DND-41 (cell line): ENCODE measurements at regions not wholly inside any gene's neighbourhood (a gene's known extent, or its start where the extent isn't known, plus 50 kb on each side); places are given as distances from the start of the nearest gene placed in this dataset.

Experiments
- ATAC-seq: fragments of 200-7000 bp; cut with Tn5 transposase; 3 replicates; pipeline ENCODE4 v1.9.1; 2021; ENCODE audit warnings: low read depth; ENCODE audit not compliant: insufficient read depth
- DNase-seq: peaks from one replicate; pipeline ENCODE4 v3.0.0-alpha.2; 2020
- H2AFZ ChIP-seq: 2 replicates; pipeline ENCODE4 v1.6.0; 2012; ENCODE audit warnings: low read depth, low read length
- H3K27ac ChIP-seq: 2 replicates; pipeline ENCODE4 v1.5.1; 2012; ENCODE audit warnings: low read length, inconsistent platforms
- H3K27me3 ChIP-seq: fragments of 200-600 bp; sonication (generic); 2 replicates; pipeline ENCODE4 v1.6.0; 2012; ENCODE audit warnings: low read length, mild to moderate bottlenecking, inconsistent platforms; ENCODE audit not compliant: insufficient read depth, poor library complexity
- H3K36me3 ChIP-seq: 2 replicates; pipeline ENCODE4 v1.5.1; 2012; ENCODE audit warnings: low read length, inconsistent platforms; ENCODE audit not compliant: insufficient read depth
- H3K4me1 ChIP-seq: 2 replicates; pipeline ENCODE4 v1.5.1; 2012; ENCODE audit warnings: mild to moderate bottlenecking, low read length; ENCODE audit not compliant: insufficient read depth
- H3K4me2 ChIP-seq: 2 replicates; pipeline ENCODE4 v1.6.0; 2012; ENCODE audit warnings: mild to moderate bottlenecking, moderate library complexity, low read length, inconsistent platforms; ENCODE audit not compliant: insufficient read depth
- H3K4me3 ChIP-seq, 2 experiments: fragments of 200-600 bp in 1 of 2; shearing (Covaris generic) in 1 of 2; 2 replicates each; pipeline ENCODE4 v1.5.1; 2012 to 2016; ENCODE audit warnings: inconsistent platforms in 2 of 2, low read length in 2 of 2, mild to moderate bottlenecking in 2 of 2, low read depth in 1 of 2, moderate library complexity in 1 of 2
- H3K79me2 ChIP-seq: 2 replicates; pipeline ENCODE4 v1.6.0; 2012; ENCODE audit warnings: low read length, inconsistent platforms; ENCODE audit not compliant: insufficient read depth
- H3K9ac ChIP-seq: 2 replicates; pipeline ENCODE4 v1.6.0; 2012; ENCODE audit warnings: low read depth, mild to moderate bottlenecking, inconsistent platforms, low read length, moderate library complexity
- H3K9me3 ChIP-seq: 2 replicates; pipeline ENCODE4 v1.5.1; 2012; ENCODE audit warnings: low read length, moderate library complexity, mild to moderate bottlenecking, inconsistent platforms; ENCODE audit not compliant: insufficient read depth, severe bottlenecking
- H4K20me1 ChIP-seq: 2 replicates; pipeline ENCODE4 v1.6.0; 2012; ENCODE audit warnings: low read length; ENCODE audit not compliant: insufficient read depth
- CTCF ChIP-seq: IDR thresholded peaks from 2 replicates; pipeline ENCODE4 v1.5.1; 2012; ENCODE audit warnings: borderline replicate concordance, low read length, moderate library complexity, mild to moderate bottlenecking; ENCODE audit not compliant: poor library complexity, severe bottlenecking; ENCODE audit errors: extremely low read depth
- EZH2 ChIP-seq: IDR thresholded peaks from 3 replicates; pipeline ENCODE4 v1.6.1; 2012; ENCODE audit warnings: borderline replicate concordance, low read depth, mild to moderate bottlenecking, moderate library complexity, low read length, inconsistent platforms; ENCODE audit not compliant: severe bottlenecking

- Histone ChIP-seq H3K27me3 (no peaks in the 10 kb centered on the region), H3K4me1 (no peaks in the 10 kb centered on the region), H3K4me3 (no peak overlapping the region), H3K27ac (no peak overlapping the region), H3K9ac (no peak overlapping the region), H3K36me3 (no peaks in the 10 kb centered on the region), H3K4me2 (no peak overlapping the region), H4K20me1 (no peaks in the 10 kb centered on the region), H2AFZ (no peak overlapping the region), H3K9me3 (peaks cover 5% of the 10 kb centered on the region), H3K79me2 (no peaks in the 10 kb centered on the region)
- TF ChIP-seq EZH2, result no peak
- TF ChIP-seq CTCF, result no peak
- DNase-seq (no peak), ATAC-seq (no peak)
These were observed 85.5 kb upstream of the PGR start for GRCh38 chr11:101215069-101215468.

GRCh38 chr11:101211407-101211975 is 81.9 kb upstream of the PGR start:
- TF ChIP-seq EZH2, result no peak
- no peak for TF ChIP-seq CTCF
- H3K4me3 ChIP-seq, result no peak overlapping the region
- no peak overlapping the region for H2AFZ ChIP-seq
- H3K9ac ChIP-seq, result no peak overlapping the region
- H3K9me3 ChIP-seq, result peaks cover 8% of the 10 kb centered on the region
- H3K79me2 ChIP-seq, result no peaks in the 10 kb centered on the region
- H3K27me3 ChIP-seq, result no peaks in the 10 kb centered on the region
- no peak overlapping the region for H3K4me2 ChIP-seq
- DNase-seq (no peak), ATAC-seq (no peak)
- no peak overlapping the region for H3K27ac ChIP-seq
- no peaks in the 10 kb centered on the region for H3K4me1 ChIP-seq
- no peaks in the 10 kb centered on the region for H4K20me1 ChIP-seq
- no peaks in the 10 kb centered on the region for H3K36me3 ChIP-seq

- Histone ChIP-seq H3K27me3 (no peaks in the 10 kb centered on the region), H3K9me3 (no peaks in the 10 kb centered on the region), H3K4me3 (no peak overlapping the region), H2AFZ (no peak overlapping the region), H3K27ac (no peak overlapping the region), H3K79me2 (no peaks in the 10 kb centered on the region), H4K20me1 (no peaks in the 10 kb centered on the region), H3K36me3 (no peaks in the 10 kb centered on the region), H3K4me1 (no peaks in the 10 kb centered on the region), H3K4me2 (no peak overlapping the region), H3K9ac (no peak overlapping the region)
- DNase-seq (no peak), ATAC-seq (no peak)
- no peak for TF ChIP-seq EZH2
- TF ChIP-seq CTCF, result no peak
These were observed 73.0 kb upstream of the PGR start for GRCh38 chr11:101202614-101203013.

GRCh38 chr11:101199416-101199815 is 69.8 kb upstream of the PGR start:
- Histone ChIP-seq H3K9me3 (no peaks in the 10 kb centered on the region), H3K27me3 (no peaks in the 10 kb centered on the region), H3K9ac (no peak overlapping the region), H3K27ac (no peak overlapping the region), H4K20me1 (no peaks in the 10 kb centered on the region), H3K36me3 (no peaks in the 10 kb centered on the region), H2AFZ (no peak overlapping the region), H3K4me3 (no peak overlapping the region), H3K4me1 (no peaks in the 10 kb centered on the region), H3K79me2 (no peaks in the 10 kb centered on the region), H3K4me2 (no peak overlapping the region)
- no peak for TF ChIP-seq CTCF
- TF ChIP-seq EZH2, result no peak
- ATAC-seq (no peak), DNase-seq (no peak)
